ENCODE measurements at regions not wholly inside any gene's neighbourhood (a gene's known extent, or its start where the extent isn't known, plus 50 kb on each side); places are given as distances from the start of the nearest gene placed in this dataset.
"Not testable (repeated sequence)": the region's sequence is repeated elsewhere in the genome, so short reads cannot be mapped to it uniquely, and the experiment has no call there.

DNA sequence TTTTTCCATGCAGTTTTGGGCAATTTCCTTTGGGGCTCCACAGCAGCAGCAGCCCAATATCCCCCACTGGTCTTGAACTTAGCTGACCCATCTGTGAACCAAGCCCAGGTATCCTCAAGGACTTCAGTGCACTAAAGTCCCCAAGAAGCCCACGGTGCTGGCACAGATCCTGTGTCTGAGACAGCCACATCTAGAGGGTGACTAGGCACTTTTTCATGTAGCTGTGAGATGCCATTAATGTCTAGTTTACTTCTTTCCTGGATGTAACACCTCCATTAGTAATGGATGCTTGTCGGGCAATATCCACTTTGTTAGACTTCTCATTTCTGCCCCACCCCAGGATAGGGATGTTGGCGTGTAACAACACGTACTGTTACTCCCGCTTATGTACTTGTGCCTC, 117.9 kb downstream of the GPCPD1 start:
- DNase-seq (ENCODE audit: low read depth in 2 of 2) = no peak

DNA sequence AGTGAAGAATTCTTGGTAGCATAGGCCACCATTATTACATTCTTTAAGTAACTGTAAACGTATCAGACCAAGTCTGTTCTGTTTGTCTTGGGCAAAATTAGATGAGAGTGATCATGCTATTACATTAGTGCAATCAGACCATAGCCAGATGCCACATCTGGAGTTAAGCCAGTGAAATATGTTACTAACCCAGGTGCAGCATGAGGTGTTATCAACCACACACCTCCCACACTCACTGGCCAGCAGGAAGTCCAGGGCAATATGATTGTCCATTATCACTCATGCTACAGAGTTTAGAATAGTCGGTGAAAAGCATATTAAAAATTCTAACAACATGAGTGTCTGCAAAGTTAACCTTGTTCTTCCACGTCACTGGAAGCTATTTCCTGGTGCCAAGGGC, 119.4 kb downstream of the GPCPD1 start:
- DNase-seq (ENCODE audit: low read depth in 2 of 2) = no peak

GRCh38 chr20:5489601-5490000, 121.2 kb downstream of the GPCPD1 start:
- no peak for DNase-seq (ENCODE audit: low read depth in 2 of 2)

DNA sequence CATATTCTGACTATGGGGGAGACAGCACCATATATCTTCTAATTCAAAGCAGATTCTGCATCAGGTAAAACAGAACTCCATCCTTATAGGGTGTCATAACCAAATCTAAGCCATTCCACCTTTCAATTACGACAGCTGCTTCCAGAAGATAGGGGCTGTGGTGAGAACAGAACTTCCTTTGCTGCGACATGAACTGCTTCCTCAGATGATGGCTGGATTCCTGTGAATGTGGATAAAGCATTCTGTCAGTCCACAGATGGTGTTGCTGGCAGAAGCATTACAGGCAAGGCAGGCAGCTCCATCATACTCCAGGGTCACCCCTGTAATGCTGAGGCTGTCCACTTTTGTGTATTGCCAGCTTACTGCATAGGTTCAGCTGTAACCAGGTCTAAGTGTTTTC, 122.0 kb downstream of the GPCPD1 start:
- no peak for DNase-seq (ENCODE audit: low read depth in 2 of 2)

- DNase-seq (ENCODE audit: low read depth in 2 of 2) = no peak
These were observed 124.3 kb downstream of the GPCPD1 start for GRCh38 chr20:5486377-5487054.

- DNase-seq (ENCODE audit: low read depth in 2 of 2) = no peak
These were observed 125.9 kb downstream of the GPCPD1 start for GRCh38 chr20:5484926-5485325.

DNA sequence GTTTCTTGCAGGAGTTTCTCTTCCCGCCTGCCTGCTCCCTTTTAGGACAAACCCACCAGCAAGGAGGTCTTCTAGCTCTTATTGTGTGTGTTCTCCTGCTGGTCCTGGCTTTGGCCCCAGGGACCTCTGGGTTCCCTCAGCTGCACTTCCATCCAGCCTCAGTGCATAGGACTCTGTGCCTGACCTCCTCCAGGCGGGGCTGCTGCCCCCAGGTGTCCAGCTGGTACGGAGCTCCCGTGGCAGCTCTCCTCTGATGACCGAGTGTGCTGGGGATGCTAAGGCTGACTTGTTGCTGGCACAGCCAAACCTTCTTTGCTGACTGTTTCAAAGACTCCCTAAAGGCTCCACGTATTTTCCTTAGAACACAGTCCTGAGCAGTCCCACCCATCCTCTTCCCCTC, 126.5 kb downstream of the GPCPD1 start:
- DNase-seq (ENCODE audit: low read depth in 2 of 2) = no peak

GRCh38 chr20:5482791-5483190, 128.0 kb downstream of the GPCPD1 start:
- no peak for DNase-seq (ENCODE audit: low read depth in 2 of 2)

- DNase-seq (ENCODE audit: low read depth in 2 of 2) = no peak
These were observed 128.9 kb downstream of the GPCPD1 start for GRCh38 chr20:5481872-5482271.

GRCh38 chr20:5480824-5481600, 129.8 kb downstream of the GPCPD1 start:
- DNase-seq (ENCODE audit: low read depth in 2 of 2) = no peak

DNA sequence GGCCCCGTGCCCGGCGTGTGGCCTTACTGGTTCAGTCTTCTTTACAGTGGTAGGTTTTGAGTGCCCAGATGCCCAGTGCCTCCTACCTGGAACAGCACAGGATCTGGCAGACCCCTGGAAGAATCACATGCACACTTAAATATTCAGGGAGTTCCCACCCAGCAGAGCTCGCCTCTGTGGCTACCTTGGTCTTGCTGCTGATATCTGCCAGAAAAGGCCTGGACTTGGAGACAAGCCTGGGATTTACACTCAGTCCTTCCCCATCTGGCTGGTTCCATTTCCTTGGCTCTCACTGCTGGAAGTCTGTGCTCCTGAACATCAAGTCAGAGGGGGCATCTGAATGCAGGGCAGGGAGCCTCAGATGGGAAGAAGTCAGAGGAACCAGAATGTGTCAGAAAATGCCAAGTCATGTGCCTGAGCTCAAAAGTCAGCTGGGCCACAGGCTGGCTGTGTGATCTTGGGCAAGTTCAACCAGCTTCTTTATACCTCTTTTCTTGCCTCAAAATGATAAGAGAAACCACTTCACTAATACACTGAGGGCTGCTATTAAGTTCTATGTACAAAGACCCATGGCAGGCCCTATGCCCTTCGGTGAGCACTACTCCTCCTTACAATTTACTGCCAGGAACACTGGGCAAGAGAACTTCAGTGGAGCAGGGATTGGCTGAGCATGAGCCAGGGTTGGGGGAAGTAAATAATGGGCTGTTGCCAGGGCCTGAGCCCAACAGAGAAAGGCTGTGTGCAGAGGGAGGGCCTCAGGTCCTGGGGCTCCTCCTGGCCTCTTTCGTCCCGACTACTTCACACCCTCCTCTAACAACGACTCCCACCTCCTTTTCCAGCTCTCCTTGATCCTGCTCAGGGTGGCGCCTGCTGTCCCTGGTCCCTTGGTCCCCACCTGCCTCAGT, 135.9 kb downstream of the GPCPD1 start:
- no peak for DNase-seq (ENCODE audit: low read depth in 2 of 2)

- DNase-seq (ENCODE audit: low read depth in 2 of 2) = not testable (repeated sequence)
These were observed 138.9 kb downstream of the GPCPD1 start for GRCh38 chr20:5471866-5472265.

GRCh38 chr20:5471368-5471767, 139.4 kb downstream of the GPCPD1 start:
- DNase-seq (ENCODE audit: low read depth in 2 of 2) = no peak

GRCh38 chr20:5470943-5471342, 139.9 kb downstream of the GPCPD1 start:
- no peak for DNase-seq (ENCODE audit: low read depth in 2 of 2)

DNA sequence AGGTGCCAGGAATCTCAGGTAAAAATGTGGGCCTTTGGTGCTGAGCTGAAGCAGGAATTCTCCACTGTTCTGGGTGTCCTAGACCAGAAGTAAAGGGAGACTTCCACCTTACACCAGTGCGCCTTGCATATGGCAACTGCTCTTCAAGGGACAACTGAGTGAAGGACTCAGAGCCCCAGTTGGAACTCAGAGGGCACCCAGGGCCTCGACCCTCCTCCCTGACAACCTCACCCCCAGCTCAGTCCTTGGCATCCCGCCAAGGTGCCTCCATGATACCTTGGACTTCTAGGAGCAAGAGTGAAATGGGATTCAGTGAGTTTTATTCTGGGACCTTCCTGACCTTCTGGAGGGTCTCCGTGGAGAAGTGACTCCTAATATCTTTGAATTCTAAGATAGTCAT, 140.3 kb downstream of the GPCPD1 start:
- no peak for DNase-seq (ENCODE audit: low read depth in 2 of 2)

- no peak for DNase-seq (ENCODE audit: low read depth in 2 of 2)
These were observed 141.7 kb downstream of the GPCPD1 start for GRCh38 chr20:5469111-5469510.

GRCh38 chr20:5467086-5467485, 143.7 kb downstream of the GPCPD1 start:
- DNase-seq (ENCODE audit: low read depth in 2 of 2) = no peak

- no peak for DNase-seq (ENCODE audit: low read depth in 2 of 2)
These were observed 145.2 kb downstream of the GPCPD1 start for GRCh38 chr20:5465604-5465927.

GRCh38 chr20:5464901-5465603, 145.8 kb downstream of the GPCPD1 start:
- DNase-seq (ENCODE audit: low read depth in 2 of 2) = no peak

GRCh38 chr20:5463007-5463686, 146.4 kb upstream of the PROKR2 start:
- DNase-seq (ENCODE audit: low read depth in 2 of 2) = no peak

DNA sequence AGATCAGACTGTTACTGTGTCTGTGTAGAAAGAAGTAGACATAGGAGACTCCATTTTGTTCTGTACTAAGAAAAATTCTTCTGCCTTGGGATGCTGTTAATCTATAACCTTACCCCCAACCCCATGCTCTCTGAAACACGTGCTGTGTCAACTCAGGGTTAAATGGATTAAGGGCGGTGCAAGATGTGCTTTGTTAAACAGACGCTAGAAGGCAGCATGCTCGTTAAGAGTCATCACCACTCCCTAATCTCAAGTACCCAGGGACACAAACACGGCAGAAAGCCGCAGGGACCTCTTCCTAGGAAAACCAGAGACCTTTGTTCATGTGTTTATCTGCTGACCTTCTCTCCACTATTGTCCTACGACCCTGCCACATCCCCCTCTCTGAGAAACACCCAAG, 137.0 kb upstream of the PROKR2 start:
- not testable (repeated sequence) for DNase-seq (ENCODE audit: low read depth in 2 of 2)

All from stimulated activated CD8-positive, alpha-beta memory T cell treated with anti-CD3 and anti-CD28 coated beads, Interleukin-2, amount 100 ng/mL, for 48 hours (primary cell).